Osteocyte (in vitro differentiated cells): ENCODE measurements at regions not wholly inside any gene's neighbourhood (a gene's known extent, or its start where the extent isn't known, plus 50 kb on each side); places are given as distances from the start of the nearest gene placed in this dataset.

Source experiments
- DNase-seq: peaks from one replicate; pipeline ENCODE4 v3.0.0; 2021; ENCODE audit warnings: mixed read lengths; ENCODE audit not compliant: unreplicated experiment; ENCODE audit errors: extremely low spot score
- H3K27ac Mint-ChIP-seq: one replicate; pipeline ENCODE4 v1.8.0; 2021; ENCODE audit warnings: mild to moderate bottlenecking, mixed read lengths; ENCODE audit not compliant: unreplicated experiment
- H3K27me3 Mint-ChIP-seq: one replicate; pipeline ENCODE4 v1.8.0; 2021; ENCODE audit warnings: mixed read lengths; ENCODE audit not compliant: unreplicated experiment
- H3K36me3 Mint-ChIP-seq: one replicate; pipeline ENCODE4 v1.8.0; 2021; ENCODE audit warnings: mixed read lengths; ENCODE audit not compliant: unreplicated experiment
- H3K4me1 Mint-ChIP-seq: one replicate; pipeline ENCODE4 v1.8.0; 2021; ENCODE audit warnings: mixed read lengths; ENCODE audit not compliant: unreplicated experiment
- H3K4me3 Mint-ChIP-seq: one replicate; pipeline ENCODE4 v1.8.0; 2021; ENCODE audit warnings: mild to moderate bottlenecking, moderate library complexity, mixed read lengths; ENCODE audit not compliant: unreplicated experiment
- H3K9me3 Mint-ChIP-seq: one replicate; pipeline ENCODE4 v1.8.0; 2021; ENCODE audit warnings: mixed read lengths; ENCODE audit not compliant: unreplicated experiment
- TF ChIP-seq, protein P1 (sequence below): fragments of 200-600 bp; sonication (generic); IDR thresholded peaks from 2 replicates; pipeline ENCODE4 v1.5.0; 2021; ENCODE audit warnings: antibody characterized with exemption, mild to moderate bottlenecking, moderate library complexity

- no peak for DNase-seq
- TF ChIP-seq, protein P1, sequence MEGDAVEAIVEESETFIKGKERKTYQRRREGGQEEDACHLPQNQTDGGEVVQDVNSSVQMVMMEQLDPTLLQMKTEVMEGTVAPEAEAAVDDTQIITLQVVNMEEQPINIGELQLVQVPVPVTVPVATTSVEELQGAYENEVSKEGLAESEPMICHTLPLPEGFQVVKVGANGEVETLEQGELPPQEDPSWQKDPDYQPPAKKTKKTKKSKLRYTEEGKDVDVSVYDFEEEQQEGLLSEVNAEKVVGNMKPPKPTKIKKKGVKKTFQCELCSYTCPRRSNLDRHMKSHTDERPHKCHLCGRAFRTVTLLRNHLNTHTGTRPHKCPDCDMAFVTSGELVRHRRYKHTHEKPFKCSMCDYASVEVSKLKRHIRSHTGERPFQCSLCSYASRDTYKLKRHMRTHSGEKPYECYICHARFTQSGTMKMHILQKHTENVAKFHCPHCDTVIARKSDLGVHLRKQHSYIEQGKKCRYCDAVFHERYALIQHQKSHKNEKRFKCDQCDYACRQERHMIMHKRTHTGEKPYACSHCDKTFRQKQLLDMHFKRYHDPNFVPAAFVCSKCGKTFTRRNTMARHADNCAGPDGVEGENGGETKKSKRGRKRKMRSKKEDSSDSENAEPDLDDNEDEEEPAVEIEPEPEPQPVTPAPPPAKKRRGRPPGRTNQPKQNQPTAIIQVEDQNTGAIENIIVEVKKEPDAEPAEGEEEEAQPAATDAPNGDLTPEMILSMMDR = no peak
- H3K27me3 Mint-ChIP-seq = no peaks in the 10 kb centered on the region
- no peaks in the 10 kb centered on the region for H3K4me1 Mint-ChIP-seq
- no peak overlapping the region for H3K4me3 Mint-ChIP-seq
- H3K9me3 Mint-ChIP-seq = peaks cover 4% of the 10 kb centered on the region
- no peak overlapping the region for H3K27ac Mint-ChIP-seq
- no peaks in the 10 kb centered on the region for H3K36me3 Mint-ChIP-seq
These were observed 127.4 kb downstream of the CDC42EP3 start for GRCh38 chr2:37543999-37544557.

DNA sequence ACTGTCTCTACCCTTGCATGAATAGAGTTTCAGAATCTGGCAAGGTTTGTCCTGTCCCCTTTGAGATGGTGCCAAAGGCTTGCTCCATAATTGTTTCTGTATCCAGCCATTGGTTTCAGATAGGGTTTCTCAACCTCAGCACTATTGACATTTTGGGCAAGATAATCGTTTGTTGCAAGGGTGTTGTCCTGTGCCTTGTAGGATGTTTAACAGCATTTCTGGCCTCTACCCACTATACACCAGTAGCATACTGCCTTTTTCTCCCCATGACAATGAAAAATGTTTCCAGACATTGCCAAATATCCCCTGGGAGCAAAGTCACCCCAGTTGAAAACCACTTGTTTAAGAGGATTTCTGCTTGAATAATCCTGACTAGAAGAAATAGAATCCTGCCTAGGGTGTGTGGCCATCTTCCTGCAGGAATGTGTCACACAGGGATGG, 126.8 kb downstream of the CDC42EP3 start:
- TF ChIP-seq, protein P1 = no peak
- no peak for DNase-seq
- peaks cover 4% of the 10 kb centered on the region for H3K9me3 Mint-ChIP-seq
- H3K36me3 Mint-ChIP-seq = no peaks in the 10 kb centered on the region
- H3K27me3 Mint-ChIP-seq = no peaks in the 10 kb centered on the region
- no peak overlapping the region for H3K4me3 Mint-ChIP-seq
- H3K4me1 Mint-ChIP-seq = no peaks in the 10 kb centered on the region
- no peak overlapping the region for H3K27ac Mint-ChIP-seq

DNA sequence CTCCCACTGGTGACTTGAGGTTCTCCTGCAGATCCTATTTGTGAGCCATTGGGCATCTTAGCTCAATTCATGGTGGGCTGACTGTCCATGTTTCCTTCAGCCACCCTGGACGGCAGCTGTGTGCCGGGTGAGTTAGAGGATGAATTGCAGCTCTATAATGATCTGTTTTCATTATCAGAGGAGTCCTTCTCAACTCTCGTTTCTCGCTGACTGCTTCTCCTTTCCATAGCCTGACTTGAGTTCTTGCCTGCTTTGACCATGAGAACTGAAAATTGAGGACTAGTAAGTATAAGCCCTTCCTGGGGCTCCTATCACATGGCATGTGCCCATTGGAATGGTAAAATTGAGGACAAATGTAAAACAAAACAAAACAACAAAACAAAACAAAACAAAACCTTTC, 121.8 kb downstream of the CDC42EP3 start:
- Mint-ChIP-seq H3K9me3 (peaks cover 4% of the 10 kb centered on the region), H3K4me1 (no peaks in the 10 kb centered on the region), H3K36me3 (no peaks in the 10 kb centered on the region), H3K4me3 (no peak overlapping the region), H3K27ac (no peak overlapping the region), H3K27me3 (no peaks in the 10 kb centered on the region)
- TF ChIP-seq, protein P1 = no peak
- DNase-seq = no peak

- Mint-ChIP-seq H3K36me3 (no peaks in the 10 kb centered on the region), H3K4me1 (no peaks in the 10 kb centered on the region), H3K27me3 (no peaks in the 10 kb centered on the region), H3K9me3 (peaks cover 4% of the 10 kb centered on the region), H3K27ac (no peak overlapping the region), H3K4me3 (no peak overlapping the region)
- TF ChIP-seq, protein P1 = no peak
- DNase-seq = no peak
These were observed 121.3 kb downstream of the CDC42EP3 start for GRCh38 chr2:37550190-37550589.

- Mint-ChIP-seq H3K27ac (no peak overlapping the region), H3K4me3 (no peak overlapping the region), H3K36me3 (no peaks in the 10 kb centered on the region), H3K9me3 (peaks cover 4% of the 10 kb centered on the region), H3K4me1 (no peaks in the 10 kb centered on the region), H3K27me3 (no peaks in the 10 kb centered on the region)
- TF ChIP-seq, protein P1 = no peak
- no peak for DNase-seq
These were observed 119.7 kb downstream of the CDC42EP3 start for GRCh38 chr2:37551783-37552182.
